Chondrocyte (in vitro differentiated cells): ENCODE measurements at regions not wholly inside any gene's neighbourhood (a gene's known extent, or its start where the extent isn't known, plus 50 kb on each side); places are given as distances from the start of the nearest gene placed in this dataset.

Experiments
- DNase-seq: peaks from one replicate; pipeline ENCODE4 v3.0.0; 2021; ENCODE audit warnings: mixed read lengths, low spot score
- H3K27ac Mint-ChIP-seq: one replicate; pipeline ENCODE4 v1.8.0; 2021; ENCODE audit warnings: mild to moderate bottlenecking, moderate library complexity, mixed read lengths; ENCODE audit not compliant: unreplicated experiment
- H3K27me3 Mint-ChIP-seq: 2 replicates; pipeline ENCODE4 v1.8.0; 2021; ENCODE audit warnings: low read depth, mixed read lengths
- H3K36me3 Mint-ChIP-seq: 2 replicates; pipeline ENCODE4 v1.8.0; 2021; ENCODE audit warnings: low read depth, mixed read lengths
- H3K4me1 Mint-ChIP-seq: 2 replicates; pipeline ENCODE4 v1.8.0; 2021; ENCODE audit warnings: low read depth, mild to moderate bottlenecking, mixed read lengths
- H3K4me3 Mint-ChIP-seq: one replicate; pipeline ENCODE4 v1.8.0; 2021; ENCODE audit warnings: mild to moderate bottlenecking, moderate library complexity, mixed read lengths; ENCODE audit not compliant: unreplicated experiment
- H3K9me3 Mint-ChIP-seq: 2 replicates; pipeline ENCODE4 v1.8.0; 2021; ENCODE audit warnings: low read depth, mixed read lengths
- CTCF ChIP-seq: fragments of 200-600 bp; sonication (generic); IDR thresholded peaks from 2 replicates; pipeline ENCODE4 v1.5.0; 2021; ENCODE audit warnings: antibody characterized with exemption, mild to moderate bottlenecking, moderate library complexity

- Mint-ChIP-seq H3K36me3 (no peaks in the 10 kb centered on the region), H3K27ac (no peak overlapping the region), H3K4me1 (no peaks in the 10 kb centered on the region), H3K9me3 (no peaks in the 10 kb centered on the region), H3K4me3 (no peak overlapping the region), H3K27me3 (peaks cover 4% of the 10 kb centered on the region)
- DNase-seq: no peak
- no peak for TF ChIP-seq CTCF
Measured at GRCh38 chr2:208645226-208645625, 238.6 kb downstream of the PTH2R start.

- no peaks in the 10 kb centered on the region for H3K4me1 Mint-ChIP-seq
- no peaks in the 10 kb centered on the region for H3K9me3 Mint-ChIP-seq
- DNase-seq: no peak
- no peak overlapping the region for H3K4me3 Mint-ChIP-seq
- peaks cover 10% of the 10 kb centered on the region for H3K27me3 Mint-ChIP-seq
- no peak overlapping the region for H3K27ac Mint-ChIP-seq
- no peak for TF ChIP-seq CTCF
- no peaks in the 10 kb centered on the region for H3K36me3 Mint-ChIP-seq
Measured at GRCh38 chr2:208648368-208648767, 241.8 kb downstream of the PTH2R start.

- H3K9me3 Mint-ChIP-seq: no peaks in the 10 kb centered on the region
- H3K4me3 Mint-ChIP-seq: no peak overlapping the region
- H3K36me3 Mint-ChIP-seq: no peaks in the 10 kb centered on the region
- no peak overlapping the region for H3K27ac Mint-ChIP-seq
- TF ChIP-seq CTCF: no peak
- peaks cover 9% of the 10 kb centered on the region for H3K27me3 Mint-ChIP-seq
- H3K4me1 Mint-ChIP-seq: no peaks in the 10 kb centered on the region
- DNase-seq: no peak
Measured at GRCh38 chr2:208653383-208653782, 246.8 kb downstream of the PTH2R start.

- Mint-ChIP-seq H3K36me3 (no peaks in the 10 kb centered on the region), H3K4me3 (no peak overlapping the region), H3K9me3 (no peaks in the 10 kb centered on the region), H3K27ac (no peak overlapping the region), H3K4me1 (no peaks in the 10 kb centered on the region), H3K27me3 (peaks cover 9% of the 10 kb centered on the region)
- no peak for TF ChIP-seq CTCF
- DNase-seq: no peak
Measured at GRCh38 chr2:208654056-208654455, 247.5 kb downstream of the PTH2R start.

GRCh38 chr2:208657468-208657867 lies 250.9 kb downstream of the PTH2R start:
- no peak for DNase-seq
- Mint-ChIP-seq H3K27ac (no peak overlapping the region), H3K4me3 (no peak overlapping the region), H3K9me3 (peaks cover 7% of the 10 kb centered on the region), H3K4me1 (no peaks in the 10 kb centered on the region), H3K36me3 (no peaks in the 10 kb centered on the region), H3K27me3 (peaks cover 6% of the 10 kb centered on the region)
- TF ChIP-seq CTCF: no peak
